ENCODE measurements at regions not wholly inside any gene's neighbourhood (a gene's known extent, or its start where the extent isn't known, plus 50 kb on each side); places are given as distances from the start of the nearest gene placed in this dataset.

DNA sequence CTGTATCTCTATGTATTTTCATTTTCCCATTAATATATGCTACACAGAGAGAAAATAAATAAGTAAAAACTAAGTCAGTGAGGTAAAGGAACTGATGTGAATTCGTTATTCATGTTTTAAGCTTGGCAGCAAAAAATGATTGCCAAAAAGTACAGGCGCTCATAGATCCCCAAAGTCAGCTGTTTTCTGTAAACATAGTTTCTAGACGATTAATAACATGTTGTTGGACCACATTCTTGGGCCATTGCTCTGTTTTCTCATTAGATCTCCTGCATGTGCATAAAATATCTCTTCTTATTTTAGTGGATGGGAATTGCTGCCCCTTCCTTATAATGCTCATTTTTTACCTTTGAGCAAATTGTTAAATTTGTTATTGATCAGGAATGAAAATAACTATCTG lies 215.2 kb downstream of the TLE1 start:
- H3K4me3 Mint-ChIP-seq = no peak overlapping the region
- H3K36me3 Mint-ChIP-seq (ENCODE audit: low read depth) = no peaks in the 10 kb centered on the region
- H3K27ac Mint-ChIP-seq = no peak overlapping the region
- H3K4me1 Mint-ChIP-seq = no peaks in the 10 kb centered on the region
- TF ChIP-seq, protein P1, sequence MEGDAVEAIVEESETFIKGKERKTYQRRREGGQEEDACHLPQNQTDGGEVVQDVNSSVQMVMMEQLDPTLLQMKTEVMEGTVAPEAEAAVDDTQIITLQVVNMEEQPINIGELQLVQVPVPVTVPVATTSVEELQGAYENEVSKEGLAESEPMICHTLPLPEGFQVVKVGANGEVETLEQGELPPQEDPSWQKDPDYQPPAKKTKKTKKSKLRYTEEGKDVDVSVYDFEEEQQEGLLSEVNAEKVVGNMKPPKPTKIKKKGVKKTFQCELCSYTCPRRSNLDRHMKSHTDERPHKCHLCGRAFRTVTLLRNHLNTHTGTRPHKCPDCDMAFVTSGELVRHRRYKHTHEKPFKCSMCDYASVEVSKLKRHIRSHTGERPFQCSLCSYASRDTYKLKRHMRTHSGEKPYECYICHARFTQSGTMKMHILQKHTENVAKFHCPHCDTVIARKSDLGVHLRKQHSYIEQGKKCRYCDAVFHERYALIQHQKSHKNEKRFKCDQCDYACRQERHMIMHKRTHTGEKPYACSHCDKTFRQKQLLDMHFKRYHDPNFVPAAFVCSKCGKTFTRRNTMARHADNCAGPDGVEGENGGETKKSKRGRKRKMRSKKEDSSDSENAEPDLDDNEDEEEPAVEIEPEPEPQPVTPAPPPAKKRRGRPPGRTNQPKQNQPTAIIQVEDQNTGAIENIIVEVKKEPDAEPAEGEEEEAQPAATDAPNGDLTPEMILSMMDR (IDR thresholded peaks at IDR 0.05; ENCODE audit: unreplicated experiment in 3 of 3) = no peak
- peaks cover 5% of the 10 kb centered on the region for H3K27me3 Mint-ChIP-seq (ENCODE audit: low read depth)
- H3K9me3 Mint-ChIP-seq = no peaks in the 10 kb centered on the region

DNA sequence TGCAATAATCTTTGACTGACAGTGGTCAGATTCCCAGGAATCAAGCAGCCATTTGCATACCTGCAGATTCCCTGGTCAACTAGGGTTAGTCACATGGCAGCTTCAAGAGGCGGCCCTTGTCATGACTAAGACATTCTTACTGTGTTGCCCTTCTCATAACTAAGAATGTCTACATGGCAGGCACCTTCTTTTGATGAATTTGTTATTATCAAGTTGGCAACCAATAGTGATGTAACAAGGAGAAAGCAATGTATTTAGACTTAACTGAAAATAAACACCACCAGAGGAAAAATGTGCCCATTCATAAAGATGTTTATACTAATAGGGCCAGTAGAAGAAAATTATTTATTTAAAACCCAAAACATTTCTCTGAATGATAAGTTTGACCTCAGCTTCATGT lies 215.6 kb downstream of the TLE1 start:
- Mint-ChIP-seq H3K4me3 (no peak overlapping the region), H3K36me3 (ENCODE audit: low read depth) (no peaks in the 10 kb centered on the region)

DNA sequence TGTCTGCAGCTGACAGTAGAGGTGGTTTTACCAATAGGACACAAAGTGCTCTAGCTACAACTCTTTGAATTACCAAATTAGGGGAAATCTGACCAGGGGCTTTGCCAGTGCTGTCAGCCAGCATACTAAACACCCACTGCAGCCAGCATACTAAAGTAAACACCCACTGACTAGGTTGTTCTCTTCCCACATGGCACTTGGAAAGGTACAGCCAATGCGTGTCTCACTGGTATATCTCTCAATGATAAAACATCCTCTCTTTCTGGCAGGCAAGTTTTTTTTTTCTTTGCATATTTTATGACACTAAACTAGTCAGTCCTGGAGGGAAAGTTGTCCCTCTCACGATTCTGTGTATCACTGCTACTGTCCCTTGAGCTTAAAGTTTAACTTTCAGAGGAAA lies 216.1 kb downstream of the TLE1 start:
- TF ChIP-seq, protein P1 (IDR thresholded peaks at IDR 0.05; ENCODE audit: unreplicated experiment in 3 of 3) = no peak
- no peaks in the 10 kb centered on the region for H3K4me1 Mint-ChIP-seq
- no peaks in the 10 kb centered on the region for H3K36me3 Mint-ChIP-seq (ENCODE audit: low read depth)
- no peak overlapping the region for H3K4me3 Mint-ChIP-seq
- no peak overlapping the region for H3K27ac Mint-ChIP-seq
- no peaks in the 10 kb centered on the region for H3K9me3 Mint-ChIP-seq
- H3K27me3 Mint-ChIP-seq (ENCODE audit: low read depth) = peaks cover 5% of the 10 kb centered on the region

More for the DNA sequence above, 215.6 kb downstream of the TLE1 start:
- H3K9me3 Mint-ChIP-seq = no peaks in the 10 kb centered on the region
- peaks cover 5% of the 10 kb centered on the region for H3K27me3 Mint-ChIP-seq (ENCODE audit: low read depth)
- TF ChIP-seq, protein P1 (IDR thresholded peaks at IDR 0.05; ENCODE audit: unreplicated experiment in 3 of 3) = no peak
- H3K4me1 Mint-ChIP-seq = no peaks in the 10 kb centered on the region
- no peak overlapping the region for H3K27ac Mint-ChIP-seq

DNA sequence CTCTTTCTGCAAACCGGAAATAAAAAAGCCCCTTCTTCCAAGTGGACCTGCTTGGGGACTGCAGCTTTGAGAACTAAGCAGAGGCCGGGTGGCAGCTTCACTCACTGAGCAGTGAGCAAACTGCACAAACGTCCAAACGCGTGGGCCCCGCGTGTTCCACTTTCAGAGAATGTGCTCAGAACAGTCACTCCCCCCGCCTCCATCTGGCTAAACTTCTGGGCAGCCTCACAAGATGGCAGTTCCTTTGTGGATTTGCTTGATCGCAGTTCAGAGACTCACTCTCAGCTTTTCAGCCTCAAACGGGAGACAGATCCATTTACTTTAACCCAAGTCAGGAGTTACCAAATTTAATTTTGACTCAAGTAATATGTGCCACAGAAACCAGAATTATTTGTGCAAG lies 216.6 kb downstream of the TLE1 start:
- no peak overlapping the region for H3K27ac Mint-ChIP-seq
- TF ChIP-seq, protein P1 (IDR thresholded peaks at IDR 0.05; ENCODE audit: unreplicated experiment in 3 of 3) = no peak
- H3K27me3 Mint-ChIP-seq (ENCODE audit: low read depth) = peaks cover 5% of the 10 kb centered on the region
- H3K4me3 Mint-ChIP-seq = no peak overlapping the region
- no peaks in the 10 kb centered on the region for H3K4me1 Mint-ChIP-seq
- H3K9me3 Mint-ChIP-seq = no peaks in the 10 kb centered on the region
- H3K36me3 Mint-ChIP-seq (ENCODE audit: low read depth) = no peaks in the 10 kb centered on the region

DNA sequence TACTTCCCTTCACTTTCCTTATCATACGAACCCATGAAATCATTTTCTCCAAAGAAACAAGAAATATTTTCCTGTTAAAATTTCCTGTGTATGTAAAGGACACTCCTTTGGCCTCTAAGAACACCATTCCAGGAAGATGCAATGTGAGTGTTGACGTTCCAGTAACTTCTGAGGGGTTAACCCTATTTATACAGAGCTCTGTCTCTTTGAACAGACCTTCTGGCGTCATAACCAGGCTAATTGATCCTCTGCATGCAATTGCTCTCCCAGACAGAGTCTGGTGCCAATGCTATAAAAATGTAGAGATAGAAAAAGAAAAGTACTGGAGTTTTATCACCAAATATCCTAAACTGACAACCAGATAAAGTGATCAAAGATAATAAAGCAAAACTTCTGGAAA lies 218.5 kb downstream of the TLE1 start:
- H3K4me1 Mint-ChIP-seq = peaks cover 7% of the 10 kb centered on the region
- no peak overlapping the region for H3K27ac Mint-ChIP-seq
- H3K36me3 Mint-ChIP-seq (ENCODE audit: low read depth) = no peaks in the 10 kb centered on the region
- TF ChIP-seq, protein P1 (IDR thresholded peaks at IDR 0.05; ENCODE audit: unreplicated experiment in 3 of 3) = no peak
- peaks cover 5% of the 10 kb centered on the region for H3K27me3 Mint-ChIP-seq (ENCODE audit: low read depth)
- no peaks in the 10 kb centered on the region for H3K9me3 Mint-ChIP-seq
- H3K4me3 Mint-ChIP-seq = no peak overlapping the region

DNA sequence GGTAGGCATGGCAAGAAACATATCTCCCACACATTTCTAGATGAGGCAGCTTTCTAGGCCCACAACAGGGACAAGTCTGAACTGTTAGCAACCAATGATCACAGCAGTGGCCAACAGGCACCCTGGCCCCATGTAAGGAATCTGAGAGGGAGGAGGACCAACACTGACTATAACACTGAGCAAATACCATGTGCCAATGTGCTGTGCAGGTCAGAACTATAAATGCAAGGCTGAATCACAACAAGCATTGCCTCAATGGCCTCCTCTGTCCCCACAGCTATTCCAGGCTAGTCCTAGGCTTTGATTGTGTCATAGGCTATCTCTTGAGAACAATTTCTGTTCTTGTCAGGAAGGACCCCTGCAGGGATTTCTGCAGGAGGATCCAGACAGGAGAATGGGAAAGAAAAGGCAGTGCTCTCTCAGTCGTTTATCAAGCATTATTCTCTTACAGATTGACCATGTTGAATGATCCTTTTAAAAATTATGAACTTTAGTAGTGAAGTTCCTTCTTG lies 221.2 kb downstream of the TLE1 start:
- Mint-ChIP-seq H3K4me3 (no peak overlapping the region), H3K27ac (no peak overlapping the region), H3K36me3 (ENCODE audit: low read depth) (no peaks in the 10 kb centered on the region), H3K4me1 (peaks cover 15% of the 10 kb centered on the region), H3K9me3 (peaks cover 3% of the 10 kb centered on the region), H3K27me3 (ENCODE audit: low read depth) (no peaks in the 10 kb centered on the region)
- TF ChIP-seq, protein P1 (IDR thresholded peaks at IDR 0.05; ENCODE audit: unreplicated experiment in 3 of 3) = no peak
